Endothelial cell of umbilical vein (primary cell): ENCODE measurements at regions not wholly inside any gene's neighbourhood (a gene's known extent, or its start where the extent isn't known, plus 50 kb on each side); places are given as distances from the start of the nearest gene placed in this dataset.

ENCODE experiments used
- BruUV-seq: library from RNA; stranded (reverse); fragments of 400-500 nt; replicated peaks from 2 replicates; lab custom pipeline; 2021; lab: Mats Ljungman, UMichigan
- CTCF ChIA-PET: fragments of 300-600, 350-600 bp; sonication (Branson Sonifier 250); formaldehyde crosslinking; loops from one replicate; lab custom pipeline; 2021; ENCODE audit warnings: antibody characterized with exemption, inconsistent platforms; lab: Charles Lee
- POLR2A ChIA-PET: fragments of 300-600, 350-600 bp; sonication (Branson Sonifier 250); formaldehyde crosslinking; loops from one replicate; lab custom pipeline; 2021; ENCODE audit warnings: antibody characterized with exemption, inconsistent platforms; lab: Charles Lee
- DNase-seq: peaks from one replicate; pipeline ENCODE4 v3.0.0-alpha.2; 2011; ENCODE audit warnings: low read depth, low spot score
- FAIRE-seq: peaks from 2 replicates; lab custom pipeline; 2011; peaks lifted over from hg19 to GRCh38; lab: Jason Lieb, UNC
- H2AFZ ChIP-seq: 2 replicates; pipeline ENCODE4 v1.6.0; 2012; ENCODE audit warnings: low read depth, low read length, control low read depth, inconsistent platforms
- H3K27ac ChIP-seq: 2 replicates; pipeline ENCODE4 v1.5.1; 2011; ENCODE audit warnings: low read depth, mild to moderate bottlenecking, control low read depth, low read length, moderate library complexity; ENCODE audit not compliant: insufficient read depth
- H3K27me3 ChIP-seq, 2 experiments: 2 replicates each; pipeline versions ENCODE4 v1.6.0 to v1.6.1; 2011; ENCODE audit warnings: low read length in 2 of 2, mixed read lengths in 1 of 2; ENCODE audit not compliant: control insufficient read depth in 2 of 2, insufficient read depth in 2 of 2
- H3K36me3 ChIP-seq, 2 experiments: 2 replicates in 1 of 2; 3 replicates in 1 of 2; pipeline ENCODE4 v1.5.1; 2011; ENCODE audit warnings: low read length in 2 of 2, mild to moderate bottlenecking in 1 of 2, moderate library complexity in 1 of 2; ENCODE audit not compliant: control insufficient read depth in 2 of 2, insufficient read depth in 2 of 2; ENCODE audit errors: extremely low read depth in 1 of 2
- H3K4me1 ChIP-seq: 3 replicates; pipeline ENCODE4 v1.5.1; 2011; ENCODE audit warnings: mild to moderate bottlenecking, low read length; ENCODE audit not compliant: control insufficient read depth, insufficient read depth; ENCODE audit errors: extremely low read depth
- H3K4me2 ChIP-seq: 2 replicates; pipeline ENCODE4 v1.6.1; 2011; ENCODE audit warnings: low read length, control low read depth, mixed read lengths; ENCODE audit not compliant: insufficient read depth
- H3K4me3 ChIP-seq, 3 experiments: fragments of 200-600 bp in 1 of 3; sonication (generic), shearing (Covaris generic) in 1 of 3; replicated peaks in 1 of 3; 2 replicates each; pipeline ENCODE4 v1.5.1; 2011 to 2016; ENCODE audit warnings: control low read depth in 3 of 3, low read length in 3 of 3, mild to moderate bottlenecking in 2 of 3, inconsistent platforms in 1 of 3, low read depth in 1 of 3, moderate library complexity in 1 of 3; ENCODE audit not compliant: insufficient read depth in 1 of 3
- H3K79me2 ChIP-seq: 2 replicates; pipeline ENCODE4 v1.6.0; 2012; ENCODE audit warnings: low read length, inconsistent platforms; ENCODE audit not compliant: control insufficient read depth, insufficient read depth
- H3K9ac ChIP-seq: replicated peaks from 2 replicates; pipeline ENCODE3; 2011; ENCODE audit warnings: low read length, control low read depth; ENCODE audit not compliant: insufficient read depth; ENCODE audit errors: extremely low read depth
- H3K9me1 ChIP-seq: replicated peaks from 3 replicates; pipeline ENCODE4 v1.6.0; 2011; ENCODE audit warnings: mild to moderate bottlenecking, low read length; ENCODE audit not compliant: control insufficient read depth, insufficient read depth; ENCODE audit errors: extremely low read depth
- H3K9me3 ChIP-seq: replicated peaks from 2 replicates; pipeline ENCODE4 v1.5.1; 2012; ENCODE audit warnings: low read length, inconsistent platforms; ENCODE audit not compliant: control insufficient read depth, insufficient read depth
- H4K20me1 ChIP-seq: replicated peaks from 2 replicates; pipeline ENCODE3; 2011; ENCODE audit warnings: mild to moderate bottlenecking, low read length; ENCODE audit not compliant: control insufficient read depth, insufficient read depth; ENCODE audit errors: extremely low read depth
- EZH2 ChIP-seq: IDR thresholded peaks from 2 replicates; pipeline ENCODE4 v1.6.1; 2012; ENCODE audit warnings: borderline replicate concordance, low read depth, mild to moderate bottlenecking, moderate library complexity, low read length, inconsistent platforms; ENCODE audit not compliant: severe bottlenecking
- FOS ChIP-seq: IDR thresholded peaks from 2 replicates; pipeline ENCODE4 v1.6.1; 2011; ENCODE audit warnings: mild to moderate bottlenecking, low read length, moderate library complexity, borderline replicate concordance; ENCODE audit not compliant: insufficient read depth
- GATA2 ChIP-seq: IDR thresholded peaks from 2 replicates; pipeline ENCODE4 v1.7.0; 2011; ENCODE audit warnings: low read depth, mild to moderate bottlenecking, moderate library complexity, mixed read lengths, low read length; ENCODE audit not compliant: insufficient read length, insufficient read depth
- JUN ChIP-seq: IDR thresholded peaks from 2 replicates; pipeline ENCODE4 v1.6.1; 2011; ENCODE audit warnings: borderline replicate concordance, low read depth; ENCODE audit not compliant: insufficient read length, insufficient read depth
- MYC ChIP-seq: IDR thresholded peaks from one replicate; pipeline ENCODE4 v1.6.1; 2011; ENCODE audit warnings: mild to moderate bottlenecking, low read depth, low read length
- POLR2A ChIP-seq: IDR thresholded peaks from 2 replicates; pipeline ENCODE4 v1.6.1; 2012; ENCODE audit warnings: low read depth, mild to moderate bottlenecking, control low read depth, low read length
- POLR2AphosphoS5 ChIP-seq: IDR thresholded peaks from 2 replicates; pipeline ENCODE4 v1.6.1; 2012; ENCODE audit warnings: low read depth, mild to moderate bottlenecking, control low read depth, low read length, moderate library complexity; ENCODE audit not compliant: insufficient read depth
- dilution Hi-C: fragments of 300-500 bp; cut with MboI; formaldehyde crosslinking; loops from one replicate; pipeline ENCODE4 v1.15.0; 2019; ENCODE audit warnings: low sequenced_read_pairs; ENCODE audit not compliant: extremely low pct_ligation_motif_present
- intact Hi-C: fragments of 100-400 bp; cut with micrococcal nuclease; formaldehyde crosslinking; loops from one replicate; pipeline ENCODE4 v1.10.0; 2022
- TF ChIP-seq, protein P1 (sequence below): IDR thresholded peaks from 2 replicates; pipeline ENCODE4 v1.6.1; 2011; ENCODE audit not compliant: insufficient read depth, insufficient read length
- TF ChIP-seq, protein P2 (sequence below), 2 donors: IDR thresholded peaks; 1 replicate in 1 of 2; 2 replicates in 1 of 2; pipeline ENCODE4 v1.5.1; 2011; ENCODE audit warnings: low read length in 2 of 2, mild to moderate bottlenecking in 2 of 2, moderate library complexity in 2 of 2, control low read depth in 1 of 2, inconsistent platforms in 1 of 2, low read depth in 1 of 2; ENCODE audit not compliant: insufficient read depth in 1 of 2; ENCODE audit errors: extremely low read depth in 1 of 2

- intact Hi-C loops, result no loop called here
- Histone ChIP-seq H3K27me3 (no peaks in the 10 kb centered on the region), H4K20me1 (no peaks in the 10 kb centered on the region), H3K9me3 (peaks cover 1% of the 10 kb centered on the region), H3K27ac (no peak overlapping the region), H2AFZ (no peak overlapping the region), H3K9ac (no peak overlapping the region), H3K4me1 (no peaks in the 10 kb centered on the region), H3K4me3 (no peak overlapping the region), H3K9me1 (no peaks in the 10 kb centered on the region), H3K79me2 (no peaks in the 10 kb centered on the region), H3K36me3 (no peaks in the 10 kb centered on the region), H3K4me2 (no peak overlapping the region)
- dilution Hi-C loops, result no loop called here
- no TSS peak for BruUV-seq
- no peak for FAIRE-seq
- no peak for DNase-seq
- ChIA-PET CTCF (no interaction called here), POLR2A (no interaction called here)
- TF ChIP-seq MYC (no peak), FOS (no peak), GATA2 (no peak)
- TF ChIP-seq, protein P1, sequence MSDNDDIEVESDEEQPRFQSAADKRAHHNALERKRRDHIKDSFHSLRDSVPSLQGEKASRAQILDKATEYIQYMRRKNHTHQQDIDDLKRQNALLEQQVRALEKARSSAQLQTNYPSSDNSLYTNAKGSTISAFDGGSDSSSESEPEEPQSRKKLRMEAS, result no peak
Observed at GRCh38 chr9:90698871-90699440, 56.3 kb upstream of the DIRAS2 start.

DNA sequence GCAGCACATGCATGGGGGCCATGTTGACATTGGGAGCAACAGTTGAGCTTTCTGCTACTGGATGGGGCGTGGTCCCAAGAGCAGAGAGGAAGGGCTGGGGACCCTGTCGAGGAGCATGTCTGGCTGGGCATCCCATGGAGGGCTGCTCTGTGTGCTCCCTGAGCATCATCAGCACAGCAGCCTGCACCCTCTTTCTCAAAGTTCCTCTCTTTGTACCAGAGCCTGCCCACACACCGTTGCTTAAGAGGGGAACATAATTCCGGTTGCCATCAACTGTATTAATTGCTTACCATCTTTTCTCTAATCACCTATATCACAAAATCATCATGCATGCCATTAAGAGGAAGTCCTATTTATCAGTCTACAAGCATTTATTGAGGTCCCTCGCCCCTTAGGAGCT, 55.2 kb upstream of the DIRAS2 start:
- H3K9me1 ChIP-seq, result no peaks in the 10 kb centered on the region
- intact Hi-C loops (no loop called here), dilution Hi-C loops (no loop called here)
- ChIA-PET POLR2A (no interaction called here), CTCF (no interaction called here)
- TF ChIP-seq JUN (no peak), FOS (no peak), POLR2AphosphoS5 (no peak), POLR2A (no peak), GATA2 (no peak), MYC (no peak), EZH2 (no peak)
- TF ChIP-seq, protein P1, result no peak
- TF ChIP-seq, protein P2, sequence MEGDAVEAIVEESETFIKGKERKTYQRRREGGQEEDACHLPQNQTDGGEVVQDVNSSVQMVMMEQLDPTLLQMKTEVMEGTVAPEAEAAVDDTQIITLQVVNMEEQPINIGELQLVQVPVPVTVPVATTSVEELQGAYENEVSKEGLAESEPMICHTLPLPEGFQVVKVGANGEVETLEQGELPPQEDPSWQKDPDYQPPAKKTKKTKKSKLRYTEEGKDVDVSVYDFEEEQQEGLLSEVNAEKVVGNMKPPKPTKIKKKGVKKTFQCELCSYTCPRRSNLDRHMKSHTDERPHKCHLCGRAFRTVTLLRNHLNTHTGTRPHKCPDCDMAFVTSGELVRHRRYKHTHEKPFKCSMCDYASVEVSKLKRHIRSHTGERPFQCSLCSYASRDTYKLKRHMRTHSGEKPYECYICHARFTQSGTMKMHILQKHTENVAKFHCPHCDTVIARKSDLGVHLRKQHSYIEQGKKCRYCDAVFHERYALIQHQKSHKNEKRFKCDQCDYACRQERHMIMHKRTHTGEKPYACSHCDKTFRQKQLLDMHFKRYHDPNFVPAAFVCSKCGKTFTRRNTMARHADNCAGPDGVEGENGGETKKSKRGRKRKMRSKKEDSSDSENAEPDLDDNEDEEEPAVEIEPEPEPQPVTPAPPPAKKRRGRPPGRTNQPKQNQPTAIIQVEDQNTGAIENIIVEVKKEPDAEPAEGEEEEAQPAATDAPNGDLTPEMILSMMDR (IDR thresholded peaks at IDR 0.05; ENCODE audit: extremely low read depth in 1 of 2, insufficient read depth in 1 of 2, low read depth in 1 of 2, low read length in 2 of 2), result no peak
- no peak overlapping the region for H3K27ac ChIP-seq
- peaks cover 1% of the 10 kb centered on the region for H3K9me3 ChIP-seq
- DNase-seq (no peak), FAIRE-seq (no peak)
- no peaks in the 10 kb centered on the region for H4K20me1 ChIP-seq
- H3K27me3 ChIP-seq, result no peaks in the 10 kb centered on the region
- no peaks in the 10 kb centered on the region for H3K36me3 ChIP-seq
- no peaks in the 10 kb centered on the region for H3K4me1 ChIP-seq
- no peak overlapping the region for H3K9ac ChIP-seq
- no peaks in the 10 kb centered on the region for H3K79me2 ChIP-seq
- H3K4me2 ChIP-seq, result no peak overlapping the region
- H3K4me3 ChIP-seq, result no peak overlapping the region
- H2AFZ ChIP-seq, result no peak overlapping the region
- no TSS peak for BruUV-seq
